SK-N-SH (cell line): ENCODE measurements at regions not wholly inside any gene's neighbourhood (a gene's known extent, or its start where the extent isn't known, plus 50 kb on each side); places are given as distances from the start of the nearest gene placed in this dataset.

Experiments used
- CTCF ChIA-PET: fragments of 300-600, 350-600 bp; formaldehyde crosslinking; extraction: SDS; loops from one replicate; lab custom pipeline; 2021; lab: Yijun Ruan, JAX
- POLR2A ChIA-PET: fragments of 350-600 bp; sonication (Branson Sonifier 250); formaldehyde crosslinking; extraction: SDS; loops from one replicate; lab custom pipeline; 2020; ENCODE audit warnings: antibody characterized with exemption, inconsistent platforms; lab: Yijun Ruan, JAX
- DNase-seq: peaks from one replicate; pipeline ENCODE4 v3.0.0; 2012
- H2AFZ ChIP-seq: fragments of 200-600 bp; sonication (generic); 2 replicates; pipeline ENCODE4 v1.8.1; 2016; ENCODE audit warnings: antibody characterized with exemption, mild to moderate bottlenecking, low read depth
- H3F3A ChIP-seq: fragments of 200-600 bp; sonication (generic); replicated peaks from 2 replicates; pipeline ENCODE3; 2016; ENCODE audit warnings: antibody characterized with exemption, mild to moderate bottlenecking; ENCODE audit not compliant: insufficient read depth
- H3K27ac ChIP-seq, 2 experiments: fragments of 200-500 bp in 1 of 2; fragments of 200-600 bp in 1 of 2; sonication (Bioruptor generic) in 1 of 2; sonication (generic), shearing (Covaris generic) in 1 of 2; 2 replicates each; pipeline versions ENCODE4 v1.5.1 to v1.6.1; 2014 to 2016; ENCODE audit warnings: low read depth in 2 of 2, inconsistent platforms in 1 of 2, low read length in 1 of 2, mild to moderate bottlenecking in 1 of 2, mixed read lengths in 1 of 2
- H3K27me3 ChIP-seq: fragments of 200-600 bp; sonication (generic), shearing (Covaris generic); 2 replicates; pipeline ENCODE4 v1.6.1; 2016; ENCODE audit warnings: mixed run types; ENCODE audit not compliant: insufficient read depth
- H3K36me3 ChIP-seq, 2 experiments: fragments of 200-500 bp in 1 of 2; fragments of 200-600 bp in 1 of 2; sonication (Bioruptor generic) in 1 of 2; sonication (generic) in 1 of 2; replicated peaks in 1 of 2; 2 replicates each; pipeline versions ENCODE3 to v1.5.1; 2014 to 2016; ENCODE audit warnings: low read length in 1 of 2, mild to moderate bottlenecking in 1 of 2; ENCODE audit not compliant: insufficient read depth in 2 of 2, control insufficient read depth in 1 of 2
- H3K4me1 ChIP-seq, 2 experiments: fragments of 200-500 bp in 1 of 2; fragments of 200-600 bp in 1 of 2; sonication (Bioruptor generic) in 1 of 2; sonication (generic), shearing (Covaris generic) in 1 of 2; 2 replicates each; pipeline versions ENCODE4 v1.5.1 to v1.6.1; 2014 to 2016; ENCODE audit warnings: low read depth in 1 of 2, low read length in 1 of 2, mixed run types in 1 of 2; ENCODE audit not compliant: insufficient read depth in 2 of 2, control insufficient read depth in 1 of 2
- H3K4me2 ChIP-seq: fragments of 200-600 bp; sonication (generic), shearing (Covaris generic); 2 replicates; pipeline ENCODE4 v1.6.1; 2017; ENCODE audit warnings: mixed run types
- H3K4me3 ChIP-seq, 2 experiments: fragments of 200-500 bp in 1 of 2; fragments of 200-600 bp in 1 of 2; sonication (Bioruptor generic) in 1 of 2; sonication (generic), shearing (Covaris generic) in 1 of 2; 2 replicates each; pipeline versions ENCODE4 v1.5.1 to v1.8.1; 2014 to 2016; ENCODE audit warnings: low read depth in 2 of 2, inconsistent platforms in 1 of 2, low read length in 1 of 2, mild to moderate bottlenecking in 1 of 2, mixed read lengths in 1 of 2, moderate library complexity in 1 of 2
- H3K79me2 ChIP-seq: fragments of 200-600 bp; sonication (generic); 2 replicates; pipeline ENCODE4 v1.8.1; 2017; ENCODE audit warnings: mild to moderate bottlenecking; ENCODE audit not compliant: insufficient read depth
- H3K9ac ChIP-seq: fragments of 200-600 bp; sonication (generic); 2 replicates; pipeline ENCODE4 v1.6.1; 2017; ENCODE audit warnings: mixed run types
- H3K9me2 ChIP-seq: fragments of 200-600 bp; sonication (generic); 2 replicates; pipeline ENCODE4 v1.6.1; 2017; ENCODE audit warnings: mixed run types
- H3K9me3 ChIP-seq: fragments of 200-600 bp; sonication (generic); 2 replicates; pipeline ENCODE4 v1.6.1; 2017; ENCODE audit warnings: mixed run types, mild to moderate bottlenecking, moderate library complexity
- H4K20me1 ChIP-seq: fragments of 200-600 bp; sonication (generic); 2 replicates; pipeline ENCODE4 v1.6.1; 2017; ENCODE audit warnings: mild to moderate bottlenecking, mixed run types; ENCODE audit not compliant: insufficient read depth
- CHD2 ChIP-seq: fragments of 150-350 bp; IDR thresholded peaks from 2 replicates; pipeline ENCODE4 v1.6.1; 2018; ENCODE audit warnings: low read length; ENCODE audit not compliant: partially characterized antibody
- EZH2phosphoT487 ChIP-seq: fragments of 200-600 bp; sonication (generic); IDR thresholded peaks from 2 replicates; pipeline ENCODE4 v1.6.1; 2017; ENCODE audit warnings: low read depth, mixed run types, mild to moderate bottlenecking, antibody characterized with exemption, moderate library complexity, borderline replicate concordance
- FOSL2 ChIP-seq: IDR thresholded peaks from 2 replicates; pipeline ENCODE4 v1.4.0; 2012; ENCODE audit warnings: low read depth, mild to moderate bottlenecking, moderate library complexity, borderline replicate concordance
- GABPA ChIP-seq: IDR thresholded peaks from 2 replicates; pipeline ENCODE4 v1.4.0; 2012; ENCODE audit warnings: low read depth, mild to moderate bottlenecking
- JUND ChIP-seq: IDR thresholded peaks from 2 replicates; pipeline ENCODE4 v1.4.0; 2012
- MAX ChIP-seq: IDR thresholded peaks from 2 replicates; pipeline ENCODE4 v1.4.0; 2012; ENCODE audit warnings: low read depth
- MEF2A ChIP-seq: IDR thresholded peaks from 2 replicates; pipeline ENCODE4 v1.4.0; 2012; ENCODE audit warnings: low read depth, borderline replicate concordance
- NFIC ChIP-seq: IDR thresholded peaks from 2 replicates; pipeline ENCODE4 v1.4.0; 2012; ENCODE audit warnings: borderline replicate concordance
- NRF1 ChIP-seq: IDR thresholded peaks from 2 replicates; pipeline ENCODE4 v1.6.1; 2012; ENCODE audit warnings: low read depth, mild to moderate bottlenecking, low read length
- POLR2AphosphoS5 ChIP-seq: IDR thresholded peaks from 2 replicates; pipeline ENCODE4 v1.6.1; 2012; ENCODE audit warnings: low read depth, low read length
- RAD21 ChIP-seq: IDR thresholded peaks from 2 replicates; pipeline ENCODE4 v1.6.1; 2012; ENCODE audit warnings: mild to moderate bottlenecking, low read length
- RCOR1 ChIP-seq: fragments of 150-350 bp; IDR thresholded peaks from 2 replicates; pipeline ENCODE4 v1.6.1; 2017; ENCODE audit warnings: antibody characterized with exemption, low read length
- RXRA ChIP-seq: IDR thresholded peaks from 2 replicates; pipeline ENCODE4 v1.4.0; 2012; ENCODE audit warnings: low read depth, mild to moderate bottlenecking, borderline replicate concordance
- TCF12 ChIP-seq: IDR thresholded peaks from 2 replicates; pipeline ENCODE4 v1.4.0; 2012
- TEAD4 ChIP-seq: IDR thresholded peaks from 2 replicates; pipeline ENCODE4 v1.4.0; 2012; ENCODE audit warnings: mild to moderate bottlenecking, borderline replicate concordance; ENCODE audit not compliant: insufficient read depth
- USF1 ChIP-seq: IDR thresholded peaks from 2 replicates; pipeline ENCODE4 v1.4.0; 2012; ENCODE audit warnings: low read depth, borderline replicate concordance
- USF2 ChIP-seq: fragments of 150-350 bp; IDR thresholded peaks from 2 replicates; pipeline ENCODE4 v1.6.1; 2017; ENCODE audit warnings: antibody characterized with exemption, low read length, low read depth, borderline replicate concordance
- ZBTB33 ChIP-seq: IDR thresholded peaks from 2 replicates; pipeline ENCODE4 v1.4.0; 2012; ENCODE audit warnings: low read depth, borderline replicate concordance
- WGBS: methylation state at CpG from one replicate; pipeline ENCODE4 v1.1.6; 2017; ENCODE audit warnings: low lambda C conversion rate; 5-methylcytosine and 5-hydroxymethylcytosine counted together

- no peaks in the 10 kb centered on the region for H4K20me1 ChIP-seq
- H3K9me3 ChIP-seq, result no peaks in the 10 kb centered on the region
- no peaks in the 10 kb centered on the region for H3K4me1 ChIP-seq
- H3F3A ChIP-seq, result no peaks in the 10 kb centered on the region
- H3K27me3 ChIP-seq, result no peaks in the 10 kb centered on the region
- no peak overlapping the region for H3K9ac ChIP-seq
- H2AFZ ChIP-seq, result no peak overlapping the region
- TF ChIP-seq RCOR1, result no peak
- no peak for TF ChIP-seq ZBTB33
- no peak for TF ChIP-seq NRF1
- no peak for TF ChIP-seq FOSL2
- TF ChIP-seq MEF2A, result no peak
- TF ChIP-seq USF2, result no peak
- no peak for TF ChIP-seq JUND
- TF ChIP-seq TEAD4, result no peak
- no peak for TF ChIP-seq USF1
- no peak for TF ChIP-seq TCF12
- no peak for TF ChIP-seq RXRA
- TF ChIP-seq NFIC, result no peak
- no peak for TF ChIP-seq RAD21
- TF ChIP-seq POLR2AphosphoS5, result no peak
- TF ChIP-seq CHD2, result no peak
- no peak for TF ChIP-seq GABPA
- TF ChIP-seq MAX, result no peak
- no peak for TF ChIP-seq EZH2phosphoT487
- H3K9me2 ChIP-seq, result no peaks in the 10 kb centered on the region
- WGBS, result 74% methylated on average over 3 of the region's 3 CpGs
- no peak overlapping the region for H3K27ac ChIP-seq
- no peak overlapping the region for H3K4me3 ChIP-seq
- no peaks in the 10 kb centered on the region for H3K36me3 ChIP-seq
- DNase-seq, result no peak
- no peak overlapping the region for H3K4me2 ChIP-seq
- ChIA-PET POLR2A (no interaction called here), CTCF (no interaction called here)
- H3K79me2 ChIP-seq, result no peaks in the 10 kb centered on the region
Measured at GRCh38 chr1:187549540-187549939, 720.8 kb downstream of the PLA2G4A start.
